ENCODE measurements at regions not wholly inside any gene's neighbourhood (a gene's known extent, or its start where the extent isn't known, plus 50 kb on each side); places are given as distances from the start of the nearest gene placed in this dataset.

DNA sequence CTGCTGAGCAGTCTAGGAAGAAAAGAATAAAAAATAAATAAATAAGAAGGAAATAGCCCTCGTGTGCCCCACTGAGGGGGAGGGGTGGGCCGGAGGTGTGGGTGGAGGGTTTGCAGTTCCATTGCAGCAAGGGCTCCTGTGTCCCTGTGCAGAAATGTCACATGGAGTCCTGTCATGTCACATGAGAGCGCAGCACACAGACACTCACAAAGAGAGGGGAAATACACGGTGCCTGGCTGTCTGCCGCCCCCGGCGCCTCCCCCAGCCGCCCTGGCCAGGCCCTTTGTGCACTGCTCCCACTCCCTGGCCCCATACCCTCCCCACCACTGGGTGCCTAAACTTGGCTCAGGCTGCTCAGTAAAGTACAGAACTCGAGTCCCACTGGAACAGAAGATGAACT is 55.6 kb upstream of the SPTLC1 start:
- TF ChIP-seq, protein P1, sequence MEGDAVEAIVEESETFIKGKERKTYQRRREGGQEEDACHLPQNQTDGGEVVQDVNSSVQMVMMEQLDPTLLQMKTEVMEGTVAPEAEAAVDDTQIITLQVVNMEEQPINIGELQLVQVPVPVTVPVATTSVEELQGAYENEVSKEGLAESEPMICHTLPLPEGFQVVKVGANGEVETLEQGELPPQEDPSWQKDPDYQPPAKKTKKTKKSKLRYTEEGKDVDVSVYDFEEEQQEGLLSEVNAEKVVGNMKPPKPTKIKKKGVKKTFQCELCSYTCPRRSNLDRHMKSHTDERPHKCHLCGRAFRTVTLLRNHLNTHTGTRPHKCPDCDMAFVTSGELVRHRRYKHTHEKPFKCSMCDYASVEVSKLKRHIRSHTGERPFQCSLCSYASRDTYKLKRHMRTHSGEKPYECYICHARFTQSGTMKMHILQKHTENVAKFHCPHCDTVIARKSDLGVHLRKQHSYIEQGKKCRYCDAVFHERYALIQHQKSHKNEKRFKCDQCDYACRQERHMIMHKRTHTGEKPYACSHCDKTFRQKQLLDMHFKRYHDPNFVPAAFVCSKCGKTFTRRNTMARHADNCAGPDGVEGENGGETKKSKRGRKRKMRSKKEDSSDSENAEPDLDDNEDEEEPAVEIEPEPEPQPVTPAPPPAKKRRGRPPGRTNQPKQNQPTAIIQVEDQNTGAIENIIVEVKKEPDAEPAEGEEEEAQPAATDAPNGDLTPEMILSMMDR (IDR thresholded peaks at IDR 0.05; ENCODE audit: control extremely low read depth in 1 of 3, insufficient read depth in 1 of 3, low read depth in 1 of 3, low read length in 3 of 3), result no peak
- no peak for TF ChIP-seq SIN3A (conservative IDR thresholded peaks at IDR 0.05 in 1 of 2, IDR thresholded peaks at IDR 0.05 in 1 of 2; ENCODE audit: low read depth in 1 of 2, low read length in 2 of 2)
- TF ChIP-seq POLR2A (IDR thresholded peaks at IDR 0.05; ENCODE audit: control extremely low read depth in 1 of 2, low read depth in 2 of 2, low read length in 2 of 2), result no peak
- no peak for TF ChIP-seq TAF1 (IDR thresholded peaks at IDR 0.05; ENCODE audit: low read depth, low read length)
- no peak for TF ChIP-seq POLR2AphosphoS5 (IDR thresholded peaks at IDR 0.05; ENCODE audit: low read depth, low read length)
- TF ChIP-seq EZH2 (IDR thresholded peaks at IDR 0.05; ENCODE audit: low read depth, low read length, severe bottlenecking), result no peak
- TF ChIP-seq EP300 (IDR thresholded peaks at IDR 0.05; ENCODE audit: borderline replicate concordance in 1 of 2, low read depth in 2 of 2, low read length in 2 of 2), result no peak
- TF ChIP-seq HDAC6 (IDR thresholded peaks at IDR 0.05; ENCODE audit: low read depth, low read length), result no peak
- TF ChIP-seq TBP (IDR thresholded peaks at IDR 0.05; ENCODE audit: low read depth, low read length), result no peak
- TF ChIP-seq, protein P2, sequence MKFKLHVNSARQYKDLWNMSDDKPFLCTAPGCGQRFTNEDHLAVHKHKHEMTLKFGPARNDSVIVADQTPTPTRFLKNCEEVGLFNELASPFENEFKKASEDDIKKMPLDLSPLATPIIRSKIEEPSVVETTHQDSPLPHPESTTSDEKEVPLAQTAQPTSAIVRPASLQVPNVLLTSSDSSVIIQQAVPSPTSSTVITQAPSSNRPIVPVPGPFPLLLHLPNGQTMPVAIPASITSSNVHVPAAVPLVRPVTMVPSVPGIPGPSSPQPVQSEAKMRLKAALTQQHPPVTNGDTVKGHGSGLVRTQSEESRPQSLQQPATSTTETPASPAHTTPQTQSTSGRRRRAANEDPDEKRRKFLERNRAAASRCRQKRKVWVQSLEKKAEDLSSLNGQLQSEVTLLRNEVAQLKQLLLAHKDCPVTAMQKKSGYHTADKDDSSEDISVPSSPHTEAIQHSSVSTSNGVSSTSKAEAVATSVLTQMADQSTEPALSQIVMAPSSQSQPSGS (IDR thresholded peaks at IDR 0.05; ENCODE audit: low read length), result no peak
- no peak for TF ChIP-seq NANOG (IDR thresholded peaks at IDR 0.05; ENCODE audit: insufficient read depth, low read depth, low read length, poor library complexity, severe bottlenecking)
- TF ChIP-seq, protein P3, sequence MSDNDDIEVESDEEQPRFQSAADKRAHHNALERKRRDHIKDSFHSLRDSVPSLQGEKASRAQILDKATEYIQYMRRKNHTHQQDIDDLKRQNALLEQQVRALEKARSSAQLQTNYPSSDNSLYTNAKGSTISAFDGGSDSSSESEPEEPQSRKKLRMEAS (IDR thresholded peaks at IDR 0.05), result no peak

Data from H1 (cell line).